ENCODE measurements at regions not wholly inside any gene's neighbourhood (a gene's known extent, or its start where the extent isn't known, plus 50 kb on each side); places are given as distances from the start of the nearest gene placed in this dataset.

GRCh38 chr4:170231377-170231776 lies 141.6 kb upstream of the AADAT start:
- Histone ChIP-seq H3K4me3 (ENCODE audit: low read depth, low read length) (no peak overlapping the region), H3K27ac (ENCODE audit: low read depth, low read length) (no peak overlapping the region), H3K9me3 (ENCODE audit: control insufficient read depth, insufficient read depth, low read length) (no peaks in the 10 kb centered on the region; the same call in 1 of the 2 replicates), H3K27me3 (ENCODE audit: control insufficient read depth, insufficient read depth, low read length) (no peaks in the 10 kb centered on the region)
- CTCF ChIA-PET = no interaction called here
- no peak for DNase-seq (ENCODE audit: low read depth, low spot score)
- TF ChIP-seq, protein P1, sequence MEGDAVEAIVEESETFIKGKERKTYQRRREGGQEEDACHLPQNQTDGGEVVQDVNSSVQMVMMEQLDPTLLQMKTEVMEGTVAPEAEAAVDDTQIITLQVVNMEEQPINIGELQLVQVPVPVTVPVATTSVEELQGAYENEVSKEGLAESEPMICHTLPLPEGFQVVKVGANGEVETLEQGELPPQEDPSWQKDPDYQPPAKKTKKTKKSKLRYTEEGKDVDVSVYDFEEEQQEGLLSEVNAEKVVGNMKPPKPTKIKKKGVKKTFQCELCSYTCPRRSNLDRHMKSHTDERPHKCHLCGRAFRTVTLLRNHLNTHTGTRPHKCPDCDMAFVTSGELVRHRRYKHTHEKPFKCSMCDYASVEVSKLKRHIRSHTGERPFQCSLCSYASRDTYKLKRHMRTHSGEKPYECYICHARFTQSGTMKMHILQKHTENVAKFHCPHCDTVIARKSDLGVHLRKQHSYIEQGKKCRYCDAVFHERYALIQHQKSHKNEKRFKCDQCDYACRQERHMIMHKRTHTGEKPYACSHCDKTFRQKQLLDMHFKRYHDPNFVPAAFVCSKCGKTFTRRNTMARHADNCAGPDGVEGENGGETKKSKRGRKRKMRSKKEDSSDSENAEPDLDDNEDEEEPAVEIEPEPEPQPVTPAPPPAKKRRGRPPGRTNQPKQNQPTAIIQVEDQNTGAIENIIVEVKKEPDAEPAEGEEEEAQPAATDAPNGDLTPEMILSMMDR (IDR thresholded peaks at IDR 0.05; ENCODE audit: low read depth, low read length) = no peak
- POLR2A ChIA-PET = no interaction called here

GRCh38 chr4:170230242-170230641 lies 140.5 kb upstream of the AADAT start:
- Histone ChIP-seq H3K27me3 (ENCODE audit: control insufficient read depth, insufficient read depth, low read length) (no peaks in the 10 kb centered on the region), H3K9me3 (ENCODE audit: control insufficient read depth, insufficient read depth, low read length) (no peaks in the 10 kb centered on the region; the same call in 1 of the 2 replicates), H3K4me3 (ENCODE audit: low read depth, low read length) (no peak overlapping the region), H3K27ac (ENCODE audit: low read depth, low read length) (no peak overlapping the region)
- no peak for DNase-seq (ENCODE audit: low read depth, low spot score)
- TF ChIP-seq, protein P1 (IDR thresholded peaks at IDR 0.05; ENCODE audit: low read depth, low read length) = no peak
- ChIA-PET POLR2A (no interaction called here), CTCF (no interaction called here)

DNA sequence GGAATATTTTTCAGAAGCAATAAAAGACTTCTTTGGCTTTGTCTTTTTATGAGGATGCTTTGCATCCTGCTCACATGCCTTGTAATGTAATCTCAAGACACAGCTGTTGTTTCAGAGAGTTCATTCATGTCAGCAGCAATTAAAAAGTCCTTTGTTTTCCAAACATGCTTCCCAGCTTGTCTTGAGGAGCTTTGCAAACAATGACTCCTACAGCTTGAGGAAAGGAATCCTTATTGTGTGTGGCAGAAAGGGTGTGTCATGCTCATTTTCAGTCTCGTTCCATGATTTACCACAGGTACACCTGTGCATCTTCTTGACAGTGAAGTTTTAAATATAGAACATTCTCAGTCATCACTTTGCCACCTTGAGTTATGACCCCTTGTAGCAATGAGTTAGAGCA lies 139.2 kb upstream of the AADAT start:
- Histone ChIP-seq H3K27ac (ENCODE audit: low read depth, low read length) (no peak overlapping the region), H3K27me3 (ENCODE audit: control insufficient read depth, insufficient read depth, low read length) (no peaks in the 10 kb centered on the region), H3K4me3 (ENCODE audit: low read depth, low read length) (no peak overlapping the region), H3K9me3 (ENCODE audit: control insufficient read depth, insufficient read depth, low read length) (no peaks in the 10 kb centered on the region; the same call in 1 of the 2 replicates)
- ChIA-PET POLR2A (no interaction called here), CTCF (no interaction called here)
- no peak for DNase-seq (ENCODE audit: low read depth, low spot score)
- TF ChIP-seq, protein P1 (IDR thresholded peaks at IDR 0.05; ENCODE audit: low read depth, low read length) = no peak

GRCh38 chr4:170227928-170228327 lies 138.2 kb upstream of the AADAT start:
- Histone ChIP-seq H3K27me3 (ENCODE audit: control insufficient read depth, insufficient read depth, low read length) (no peaks in the 10 kb centered on the region), H3K4me3 (ENCODE audit: low read depth, low read length) (no peak overlapping the region), H3K27ac (ENCODE audit: low read depth, low read length) (no peak overlapping the region), H3K9me3 (ENCODE audit: control insufficient read depth, insufficient read depth, low read length) (peaks cover under 1% of the 10 kb centered on the region; the same call in 1 of the 2 replicates)
- ChIA-PET POLR2A (no interaction called here), CTCF (no interaction called here)
- DNase-seq (ENCODE audit: low read depth, low spot score) = no peak
- TF ChIP-seq, protein P1 (IDR thresholded peaks at IDR 0.05; ENCODE audit: low read depth, low read length) = no peak

DNA sequence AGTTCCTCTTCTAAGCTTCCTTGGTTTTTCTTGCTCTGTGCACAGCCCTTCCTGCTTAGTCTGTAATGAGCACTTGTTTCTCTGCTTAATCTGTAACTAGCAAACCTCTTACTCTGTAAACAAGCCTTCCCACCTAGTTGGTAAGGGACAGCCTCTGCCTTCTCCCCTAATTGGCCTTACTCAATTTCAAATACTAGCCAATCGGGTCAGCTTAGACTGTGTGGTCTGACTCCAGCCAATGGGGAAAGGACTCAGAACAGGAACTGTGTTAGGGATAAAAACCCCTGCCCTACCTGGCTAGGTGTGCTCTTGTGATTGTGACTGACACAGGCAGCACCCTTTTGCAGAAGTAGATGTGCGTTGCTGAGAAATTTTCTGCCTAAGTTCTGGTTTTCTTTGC lies 136.5 kb upstream of the AADAT start:
- CTCF ChIA-PET = no interaction called here
- TF ChIP-seq, protein P1 (IDR thresholded peaks at IDR 0.05; ENCODE audit: low read depth, low read length) = no peak

More for the DNA sequence above, 136.5 kb upstream of the AADAT start:
- DNase-seq (ENCODE audit: low read depth, low spot score) = no peak
- peaks cover 4% of the 10 kb centered on the region; the same call in 1 of the 2 replicates for H3K9me3 ChIP-seq (ENCODE audit: control insufficient read depth, insufficient read depth, low read length)
- H3K4me3 ChIP-seq (ENCODE audit: low read depth, low read length) = no peak overlapping the region
- no peaks in the 10 kb centered on the region for H3K27me3 ChIP-seq (ENCODE audit: control insufficient read depth, insufficient read depth, low read length)
- no peak overlapping the region for H3K27ac ChIP-seq (ENCODE audit: low read depth, low read length)
- POLR2A ChIA-PET = no interaction called here
